ENCODE measurements at regions not wholly inside any gene's neighbourhood (a gene's known extent, or its start where the extent isn't known, plus 50 kb on each side); places are given as distances from the start of the nearest gene placed in this dataset.

DNA sequence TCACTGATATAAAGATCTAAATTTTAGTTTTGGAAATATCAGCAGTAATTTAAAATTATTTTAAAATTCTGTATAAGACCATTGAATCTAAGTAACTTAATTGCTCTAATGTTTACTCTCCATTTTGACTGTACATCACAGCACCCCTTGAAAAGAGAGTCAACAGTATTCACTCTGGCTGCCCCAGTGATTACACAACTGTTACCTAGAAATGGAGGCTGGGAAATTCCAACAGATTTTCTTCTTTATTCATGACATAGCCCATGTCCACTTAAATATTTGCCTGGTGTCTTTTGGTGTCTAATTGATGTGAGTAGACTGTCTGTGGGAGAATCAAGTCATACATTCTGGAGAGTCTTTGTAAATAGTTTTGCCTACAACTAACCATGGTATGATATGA, 301.8 kb upstream of the CDH6 start (continued):
- no peak for TF ChIP-seq CHD7 (IDR thresholded peaks at IDR 0.05; ENCODE audit: insufficient replicate concordance, low read length)

Measured in H1 (cell line).